Esophagus muscularis mucosa (tissue), 3 donors: ENCODE measurements at regions not wholly inside any gene's neighbourhood (a gene's known extent, or its start where the extent isn't known, plus 50 kb on each side); places are given as distances from the start of the nearest gene placed in this dataset.

ENCODE experiments used
- POLR2A ChIP-seq: fragments of 450-650 bp; IDR thresholded peaks from one replicate; pipeline ENCODE4 v1.6.1; 2017; ENCODE audit warnings: antibody characterized with exemption, moderate library complexity, mild to moderate bottlenecking, low read depth
- POLR2AphosphoS5 ChIP-seq, 2 donors: sonication (generic); formaldehyde crosslinking; IDR thresholded peaks; one replicate each; pipeline ENCODE4 v1.6.1; 2017; ENCODE audit warnings: antibody characterized with exemption in 2 of 2
- TF ChIP-seq, protein P1 (sequence below), 3 experiments: fragments of 200-600 bp in 2 of 3; fragments of 450-650 bp in 1 of 3; sonication (generic) in 2 of 3; IDR thresholded peaks; one replicate each; pipeline ENCODE4 v1.5.1; 2017 to 2019; ENCODE audit warnings: antibody characterized with exemption in 3 of 3, mild to moderate bottlenecking in 2 of 3, moderate library complexity in 1 of 3

DNA sequence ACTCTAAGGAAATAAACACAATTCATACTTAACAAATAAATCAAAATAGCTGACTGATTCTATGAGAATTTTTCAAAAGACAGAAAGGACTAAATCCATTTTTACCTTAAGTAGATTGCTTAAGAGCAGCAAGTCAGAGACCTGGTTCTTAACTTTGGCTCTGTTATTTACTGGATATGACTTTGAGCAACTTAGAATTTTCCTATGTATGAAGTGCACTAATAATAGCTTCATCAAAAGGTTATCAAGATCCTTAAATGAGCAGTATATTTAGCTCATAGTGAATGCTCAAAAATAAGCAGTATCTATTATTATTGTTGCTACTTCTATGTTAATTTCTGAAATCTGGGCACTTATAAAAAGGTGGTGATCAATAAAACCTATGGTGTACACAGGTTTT, 95.3 kb downstream of the POSTN start:
- TF ChIP-seq, protein P1, sequence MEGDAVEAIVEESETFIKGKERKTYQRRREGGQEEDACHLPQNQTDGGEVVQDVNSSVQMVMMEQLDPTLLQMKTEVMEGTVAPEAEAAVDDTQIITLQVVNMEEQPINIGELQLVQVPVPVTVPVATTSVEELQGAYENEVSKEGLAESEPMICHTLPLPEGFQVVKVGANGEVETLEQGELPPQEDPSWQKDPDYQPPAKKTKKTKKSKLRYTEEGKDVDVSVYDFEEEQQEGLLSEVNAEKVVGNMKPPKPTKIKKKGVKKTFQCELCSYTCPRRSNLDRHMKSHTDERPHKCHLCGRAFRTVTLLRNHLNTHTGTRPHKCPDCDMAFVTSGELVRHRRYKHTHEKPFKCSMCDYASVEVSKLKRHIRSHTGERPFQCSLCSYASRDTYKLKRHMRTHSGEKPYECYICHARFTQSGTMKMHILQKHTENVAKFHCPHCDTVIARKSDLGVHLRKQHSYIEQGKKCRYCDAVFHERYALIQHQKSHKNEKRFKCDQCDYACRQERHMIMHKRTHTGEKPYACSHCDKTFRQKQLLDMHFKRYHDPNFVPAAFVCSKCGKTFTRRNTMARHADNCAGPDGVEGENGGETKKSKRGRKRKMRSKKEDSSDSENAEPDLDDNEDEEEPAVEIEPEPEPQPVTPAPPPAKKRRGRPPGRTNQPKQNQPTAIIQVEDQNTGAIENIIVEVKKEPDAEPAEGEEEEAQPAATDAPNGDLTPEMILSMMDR (IDR thresholded peaks at IDR 0.05): no peak
- TF ChIP-seq POLR2AphosphoS5 (IDR thresholded peaks at IDR 0.05) (no peak), POLR2A (no peak)
